H9 (cell line): ENCODE measurements at regions not wholly inside any gene's neighbourhood (a gene's known extent, or its start where the extent isn't known, plus 50 kb on each side); places are given as distances from the start of the nearest gene placed in this dataset.

Experiments used
- DNase-seq: peaks from one replicate; pipeline ENCODE4 v3.0.0-alpha.2; 2017
- H2AFZ ChIP-seq: one replicate; pipeline ENCODE4 v1.6.1; 2013; ENCODE audit warnings: mild to moderate bottlenecking, low read length, control low read depth, moderate library complexity
- H2AK5ac ChIP-seq: 2 replicates; pipeline ENCODE4 v1.6.1; 2013; ENCODE audit warnings: low read length, control low read depth, mixed read lengths; ENCODE audit not compliant: insufficient read length
- H2BK120ac ChIP-seq: one replicate; pipeline ENCODE4 v1.6.1; 2013; ENCODE audit warnings: low read depth, mild to moderate bottlenecking, low read length, control low read depth, inconsistent platforms; ENCODE audit not compliant: poor library complexity, severe bottlenecking
- H2BK12ac ChIP-seq: 2 replicates; pipeline ENCODE4 v1.6.1; 2013; ENCODE audit warnings: low read length, control low read depth, mixed read lengths, low read depth; ENCODE audit not compliant: insufficient read length
- H2BK15ac ChIP-seq: 2 replicates; pipeline ENCODE4 v1.6.1; 2013; ENCODE audit warnings: low read depth, low read length, control low read depth
- H2BK20ac ChIP-seq: one replicate; pipeline ENCODE4 v1.6.1; 2013; ENCODE audit warnings: low read depth, mild to moderate bottlenecking, low read length, control low read depth, inconsistent platforms; ENCODE audit not compliant: poor library complexity, severe bottlenecking
- H2BK5ac ChIP-seq: 2 replicates; pipeline ENCODE4 v1.6.1; 2013; ENCODE audit warnings: low read length, control low read depth, mixed read lengths; ENCODE audit not compliant: insufficient read length
- H3K14ac ChIP-seq: 2 replicates; pipeline ENCODE4 v1.6.1; 2013; ENCODE audit warnings: low read length, control low read depth; ENCODE audit not compliant: insufficient read depth
- H3K18ac ChIP-seq: 2 replicates; pipeline ENCODE4 v1.6.1; 2013; ENCODE audit warnings: low read depth, mild to moderate bottlenecking, mixed read lengths, low read length, control low read depth; ENCODE audit not compliant: insufficient read length
- H3K23ac ChIP-seq: 2 replicates; pipeline ENCODE4 v1.6.1; 2013; ENCODE audit warnings: low read length, control low read depth, mixed read lengths, low read depth; ENCODE audit not compliant: insufficient read length
- H3K23me2 ChIP-seq: 2 replicates; pipeline ENCODE4 v1.6.1; 2013; ENCODE audit warnings: low read depth, mild to moderate bottlenecking, mixed read lengths, low read length, control low read depth; ENCODE audit not compliant: insufficient read length, poor library complexity, severe bottlenecking
- H3K27ac ChIP-seq: 2 replicates; pipeline ENCODE4 v1.5.1; 2013; ENCODE audit warnings: low read length, control low read depth, mixed read lengths, low read depth; ENCODE audit not compliant: insufficient read length
- H3K27me3 ChIP-seq: 2 replicates; pipeline ENCODE4 v1.6.1; 2013; ENCODE audit warnings: low read length, control low read depth, inconsistent platforms; ENCODE audit not compliant: insufficient read depth
- H3K4ac ChIP-seq: 2 replicates; pipeline ENCODE4 v1.6.1; 2013; ENCODE audit warnings: low read depth, mild to moderate bottlenecking, control low read depth, inconsistent platforms, low read length, moderate library complexity
- H3K4me1 ChIP-seq: 2 replicates; pipeline ENCODE4 v1.6.1; 2013; ENCODE audit warnings: low read length, control low read depth, inconsistent platforms; ENCODE audit not compliant: insufficient read depth
- H3K4me2 ChIP-seq: 2 replicates; pipeline ENCODE4 v1.6.1; 2013; ENCODE audit warnings: low read length, control low read depth, mixed read lengths; ENCODE audit not compliant: insufficient read length, insufficient read depth
- H3K56ac ChIP-seq: 2 replicates; pipeline ENCODE4 v1.6.1; 2013; ENCODE audit warnings: low read depth, mild to moderate bottlenecking, mixed read lengths, low read length, control low read depth; ENCODE audit not compliant: insufficient read length
- H3K79me1 ChIP-seq: 2 replicates; pipeline ENCODE4 v1.6.1; 2013; ENCODE audit warnings: low read depth, mild to moderate bottlenecking, moderate library complexity, low read length, control low read depth, inconsistent platforms; ENCODE audit not compliant: insufficient read depth, poor library complexity, severe bottlenecking
- H3K79me2 ChIP-seq: 2 replicates; pipeline ENCODE4 v1.6.1; 2013; ENCODE audit warnings: low read length, control low read depth, inconsistent platforms; ENCODE audit not compliant: insufficient read depth
- H3K9ac ChIP-seq: 2 replicates; pipeline ENCODE4 v1.6.1; 2013; ENCODE audit warnings: low read length, control low read depth, mixed read lengths; ENCODE audit not compliant: insufficient read length; ENCODE audit errors: extremely low read depth
- H3K9me3 ChIP-seq: one replicate; pipeline ENCODE4 v1.6.1; 2013; ENCODE audit warnings: low read depth, low read length, inconsistent platforms; ENCODE audit not compliant: control insufficient read depth
- H3T11ph ChIP-seq: one replicate; pipeline ENCODE4 v1.6.1; 2013; ENCODE audit warnings: mild to moderate bottlenecking, low read length, control low read depth, inconsistent platforms
- H4K20me1 ChIP-seq: one replicate; pipeline ENCODE4 v1.6.1; 2013; ENCODE audit not compliant: control insufficient read depth, insufficient read length, insufficient read depth
- H4K5ac ChIP-seq: 2 replicates; pipeline ENCODE4 v1.6.1; 2013; ENCODE audit warnings: low read depth, mild to moderate bottlenecking, mixed read lengths, low read length, control low read depth; ENCODE audit not compliant: insufficient read length
- H4K8ac ChIP-seq: replicated peaks from 2 replicates; pipeline ENCODE4 v1.6.1; 2013; ENCODE audit warnings: low read length, control low read depth, mixed read lengths, low read depth; ENCODE audit not compliant: insufficient read length
- H4K91ac ChIP-seq: 2 replicates; pipeline ENCODE4 v1.6.1; 2013; ENCODE audit warnings: low read depth, mild to moderate bottlenecking, moderate library complexity, mixed read lengths, low read length, control low read depth; ENCODE audit not compliant: insufficient read length
- H3K27ac Mint-ChIP-seq, 3 experiments: 2 replicates in 2 of 3; 3 replicates in 1 of 3; pipeline ENCODE4 v1.8.0; 2020 to 2021; ENCODE audit warnings: mixed read lengths in 3 of 3, mild to moderate bottlenecking in 1 of 3, moderate library complexity in 1 of 3
- H3K27me3 Mint-ChIP-seq: 2 replicates; pipeline ENCODE4 v1.8.0; 2021; ENCODE audit warnings: low read depth, mild to moderate bottlenecking, moderate library complexity, mixed read lengths
- H3K36me3 Mint-ChIP-seq, 3 experiments: 2 replicates in 2 of 3; 3 replicates in 1 of 3; pipeline ENCODE4 v1.8.0; 2020 to 2021; ENCODE audit warnings: low read depth in 3 of 3, mixed read lengths in 3 of 3; ENCODE audit not compliant: insufficient read depth in 1 of 3
- H3K4me1 Mint-ChIP-seq, 2 experiments: 2 replicates each; pipeline ENCODE4 v1.8.0; 2020; ENCODE audit warnings: mixed read lengths in 2 of 2
- H3K4me3 Mint-ChIP-seq, 2 experiments: 2 replicates in 1 of 2; 3 replicates in 1 of 2; pipeline ENCODE4 v1.8.0; 2020 to 2021; ENCODE audit warnings: mild to moderate bottlenecking in 2 of 2, mixed read lengths in 2 of 2, moderate library complexity in 1 of 2
- H3K9me3 Mint-ChIP-seq, 2 experiments: 2 replicates in 1 of 2; 3 replicates in 1 of 2; pipeline ENCODE4 v1.8.0; 2020; ENCODE audit warnings: mild to moderate bottlenecking in 2 of 2, mixed read lengths in 2 of 2, moderate library complexity in 1 of 2
- WGBS: extraction: QIAGEN DNeasy Blood & Tissue Kit; methylation state at CpG from one replicate; pipeline ENCODE4 v1.1.7; 2013; ENCODE audit warnings: missing lambda C conversion rate, low lambda C conversion rate, mixed read lengths; ENCODE audit not compliant: insufficient read length; ENCODE audit errors: extremely low coverage; 5-methylcytosine and 5-hydroxymethylcytosine counted together
- TF ChIP-seq, protein P1 (sequence below): fragments of 200-600 bp; sonication (generic); conservative IDR thresholded peaks from 3 replicates; pipeline ENCODE4 v1.8.0; 2021; ENCODE audit warnings: antibody characterized with exemption, mild to moderate bottlenecking

DNA sequence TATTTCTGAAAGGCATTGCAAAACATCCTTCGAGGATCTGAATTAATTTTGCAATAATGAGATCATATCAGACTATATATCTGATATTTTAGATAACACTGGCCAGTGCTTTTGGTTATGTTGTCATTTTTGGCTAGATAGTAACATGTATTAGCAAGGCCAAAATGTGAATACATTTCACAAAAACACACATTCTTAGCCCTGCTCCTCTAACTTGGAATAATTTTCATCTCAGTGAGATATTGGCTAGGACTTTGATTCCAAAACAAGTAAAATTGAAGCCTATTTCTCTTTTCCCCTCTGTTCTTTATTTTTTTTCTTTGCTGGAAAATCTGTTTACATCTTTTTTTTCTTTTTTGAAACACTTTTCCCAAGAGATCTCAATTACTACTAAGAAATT lies 466.8 kb upstream of the CDH4 start:
- H3K4me3 Mint-ChIP-seq: no peak overlapping the region
- Histone ChIP-seq H4K20me1 (no peaks in the 10 kb centered on the region), H3K79me1 (no peaks in the 10 kb centered on the region)

More for the DNA sequence above, 466.8 kb upstream of the CDH4 start:
- no peaks in the 10 kb centered on the region; the same call in 1 of the 2 replicates for H3K4me1 ChIP-seq
- Mint-ChIP-seq H3K36me3 (no peaks in the 10 kb centered on the region; a peak in 1 of 7 replicates), H3K27me3 (peaks cover 12% of the 10 kb centered on the region; the same call in 1 of the 2 replicates), H3K4me1 (peaks cover 12 to 14% of the 10 kb centered on the region in 2 experiments), H3K27ac (no peak overlapping the region), H3K9me3 (peaks cover 0 to 2% of the 10 kb centered on the region in 2 experiments; a peak in 3 of 5 replicates)
- H2AFZ ChIP-seq: no peak overlapping the region
- H3K27ac ChIP-seq: no peak overlapping the region
- DNase-seq: no peak
- no peak overlapping the region for H4K91ac ChIP-seq
- H2BK15ac ChIP-seq: no peak overlapping the region
- H2BK12ac ChIP-seq: no peak overlapping the region
- H3K79me2 ChIP-seq: no peaks in the 10 kb centered on the region
- no peak overlapping the region for H4K8ac ChIP-seq
- H2AK5ac ChIP-seq: no peak overlapping the region
- no peak overlapping the region for H3T11ph ChIP-seq
- no peak overlapping the region for H3K23ac ChIP-seq
- H3K9me3 ChIP-seq: no peaks in the 10 kb centered on the region
- no peak overlapping the region for H3K14ac ChIP-seq
- H4K5ac ChIP-seq: no peak overlapping the region
- H2BK5ac ChIP-seq: no peak overlapping the region
- no peak overlapping the region for H3K18ac ChIP-seq
- H3K27me3 ChIP-seq: no peaks in the 10 kb centered on the region
- no CpG with 5 or more reads among the region's 1 CpG for WGBS
- H3K23me2 ChIP-seq: no peaks in the 10 kb centered on the region
- H3K56ac ChIP-seq: no peak overlapping the region
- TF ChIP-seq, protein P1, sequence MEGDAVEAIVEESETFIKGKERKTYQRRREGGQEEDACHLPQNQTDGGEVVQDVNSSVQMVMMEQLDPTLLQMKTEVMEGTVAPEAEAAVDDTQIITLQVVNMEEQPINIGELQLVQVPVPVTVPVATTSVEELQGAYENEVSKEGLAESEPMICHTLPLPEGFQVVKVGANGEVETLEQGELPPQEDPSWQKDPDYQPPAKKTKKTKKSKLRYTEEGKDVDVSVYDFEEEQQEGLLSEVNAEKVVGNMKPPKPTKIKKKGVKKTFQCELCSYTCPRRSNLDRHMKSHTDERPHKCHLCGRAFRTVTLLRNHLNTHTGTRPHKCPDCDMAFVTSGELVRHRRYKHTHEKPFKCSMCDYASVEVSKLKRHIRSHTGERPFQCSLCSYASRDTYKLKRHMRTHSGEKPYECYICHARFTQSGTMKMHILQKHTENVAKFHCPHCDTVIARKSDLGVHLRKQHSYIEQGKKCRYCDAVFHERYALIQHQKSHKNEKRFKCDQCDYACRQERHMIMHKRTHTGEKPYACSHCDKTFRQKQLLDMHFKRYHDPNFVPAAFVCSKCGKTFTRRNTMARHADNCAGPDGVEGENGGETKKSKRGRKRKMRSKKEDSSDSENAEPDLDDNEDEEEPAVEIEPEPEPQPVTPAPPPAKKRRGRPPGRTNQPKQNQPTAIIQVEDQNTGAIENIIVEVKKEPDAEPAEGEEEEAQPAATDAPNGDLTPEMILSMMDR: no peak
- H3K9ac ChIP-seq: no peak overlapping the region
- no peak overlapping the region for H2BK120ac ChIP-seq
- H3K4ac ChIP-seq: no peak overlapping the region
- H3K4me2 ChIP-seq: no peak overlapping the region
- H2BK20ac ChIP-seq: no peak overlapping the region
